GM21717 (cell line): ENCODE measurements at regions not wholly inside any gene's neighbourhood (a gene's known extent, or its start where the extent isn't known, plus 50 kb on each side); places are given as distances from the start of the nearest gene placed in this dataset.

Experiments
- ATAC-seq: cut with Tn5 transposase; IDR thresholded peaks from one replicate; pipeline ENCODE4 v1.9.1; 2021; ENCODE audit warnings: mild to moderate bottlenecking, moderate library complexity; ENCODE audit not compliant: unreplicated experiment

- ATAC-seq = no peak
Observed at GRCh38 chr6:169083508-169083874, 170.2 kb downstream of the THBS2 start.

DNA sequence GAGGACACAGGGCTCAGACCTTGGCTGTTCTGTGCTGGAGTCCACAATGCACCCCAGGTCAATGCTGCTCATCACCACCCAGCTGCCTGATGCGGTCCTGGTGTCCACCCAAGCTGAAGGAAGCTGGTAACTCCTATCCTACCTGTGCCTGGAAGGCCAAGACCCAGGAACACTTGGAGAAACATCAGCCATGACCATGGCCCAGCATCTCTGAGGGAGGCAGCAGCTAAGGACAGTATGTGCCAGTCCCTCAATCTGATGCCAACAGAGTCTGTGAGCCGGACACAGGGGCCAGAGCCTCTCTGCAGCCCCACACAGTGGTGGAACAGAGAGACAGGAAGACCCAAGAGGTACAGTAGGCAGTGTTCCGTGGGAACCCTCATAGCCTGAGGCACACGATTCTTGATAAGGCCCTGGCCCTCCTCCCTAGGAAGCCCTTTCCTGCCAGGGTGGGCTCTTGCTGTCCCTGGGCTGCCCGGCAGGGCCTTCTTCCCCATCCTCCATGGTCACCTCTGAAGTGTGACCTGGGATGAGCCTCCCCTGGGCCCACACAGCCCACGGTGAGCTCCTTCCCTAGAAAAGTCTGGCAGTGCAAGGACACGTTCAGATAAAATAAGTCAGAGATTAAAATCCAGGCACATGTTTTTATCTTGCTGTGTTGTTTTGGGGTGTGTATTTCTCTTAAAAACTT is 170.7 kb downstream of the THBS2 start:
- ATAC-seq = no peak

DNA sequence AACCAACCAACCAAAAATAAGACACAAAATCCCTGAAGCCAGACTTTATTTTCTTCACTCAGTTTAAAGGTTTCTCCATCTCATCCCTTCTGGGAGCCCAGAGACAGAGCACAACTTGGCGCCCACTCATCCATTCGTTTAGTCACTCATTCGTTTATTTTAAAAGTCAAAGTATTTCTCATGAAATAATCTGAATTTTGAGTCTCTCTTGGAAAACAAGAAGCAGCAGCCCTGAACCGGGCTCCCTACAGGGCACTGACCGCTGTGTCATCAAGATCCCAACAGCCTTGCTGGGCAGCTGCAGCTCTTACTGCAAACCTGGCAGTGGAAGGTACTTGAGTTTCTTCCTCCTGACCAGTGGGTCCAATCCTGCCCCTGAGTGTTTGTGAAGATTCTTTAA is 171.6 kb downstream of the THBS2 start:
- ATAC-seq = no peak

DNA sequence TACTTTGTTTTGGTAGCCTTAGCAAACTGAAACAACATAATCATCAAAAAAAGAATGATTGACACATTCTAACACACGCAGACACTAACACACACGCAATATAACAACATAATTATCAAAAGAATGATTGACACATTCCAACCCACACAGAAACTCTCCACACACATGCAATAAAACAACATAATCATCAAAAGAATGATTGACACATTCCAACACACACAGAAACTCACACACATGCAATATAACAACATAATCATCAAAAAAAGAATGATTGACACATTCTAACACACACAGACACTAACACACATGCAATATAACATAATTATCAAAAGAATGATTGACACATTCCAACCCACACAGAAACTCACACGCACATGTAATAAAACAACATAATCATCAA is 172.4 kb downstream of the THBS2 start:
- no peak for ATAC-seq

DNA sequence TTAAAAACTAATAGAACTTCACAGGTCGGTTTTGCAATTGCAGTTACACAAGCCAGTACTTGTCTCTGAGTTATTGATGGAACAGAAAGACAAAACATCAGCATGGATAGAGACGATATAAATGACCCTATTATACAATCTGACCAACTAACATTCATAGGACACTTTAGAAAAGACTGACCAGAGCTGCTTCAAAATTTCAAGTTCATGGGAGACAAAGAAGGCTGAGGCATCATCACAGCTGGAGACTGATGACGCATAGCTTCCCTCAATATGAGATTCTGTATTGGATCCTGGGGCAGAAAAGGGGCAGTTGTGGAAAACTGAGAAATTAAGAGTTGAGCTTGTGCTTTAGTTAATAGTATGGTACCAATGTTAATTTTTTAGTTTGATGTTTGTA is 174.0 kb downstream of the THBS2 start:
- ATAC-seq = no peak

DNA sequence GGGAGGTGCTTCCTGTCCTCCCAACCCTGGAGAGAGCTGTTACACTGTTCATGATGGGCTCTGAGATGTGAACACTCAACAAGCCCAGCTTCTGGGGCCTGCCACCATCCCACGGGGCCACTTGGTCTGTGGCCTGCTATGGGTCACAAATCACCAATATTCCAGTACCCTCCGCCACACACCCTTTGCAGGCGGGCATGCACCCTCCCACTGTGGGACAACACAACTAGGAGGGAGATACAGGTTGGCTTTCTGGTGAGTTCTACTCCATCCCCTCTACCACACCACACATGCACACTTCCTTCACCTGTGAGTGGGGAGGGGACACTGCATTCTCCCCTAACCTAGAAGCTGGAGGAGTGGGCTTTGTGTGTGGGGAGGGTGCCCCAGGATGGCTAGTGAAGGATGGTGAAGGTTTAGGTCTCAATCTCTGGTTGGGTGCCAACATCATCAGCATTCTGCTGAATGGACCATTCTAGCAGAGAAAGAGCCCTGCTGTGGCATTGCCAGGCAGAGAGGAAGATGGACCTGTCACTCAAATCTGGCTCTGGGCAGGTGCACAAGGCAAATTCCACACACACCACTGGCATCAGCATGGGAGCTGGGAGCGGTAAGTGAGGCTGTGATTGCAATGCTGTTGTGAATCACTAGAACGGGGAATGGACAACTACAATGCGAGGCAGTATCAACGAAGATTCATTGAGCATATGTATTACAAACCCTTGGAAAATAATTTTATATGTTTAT is 175.1 kb downstream of the THBS2 start:
- no peak for ATAC-seq

- ATAC-seq = no peak
Observed at GRCh38 chr6:169075915-169076654, 177.6 kb downstream of the THBS2 start.

DNA sequence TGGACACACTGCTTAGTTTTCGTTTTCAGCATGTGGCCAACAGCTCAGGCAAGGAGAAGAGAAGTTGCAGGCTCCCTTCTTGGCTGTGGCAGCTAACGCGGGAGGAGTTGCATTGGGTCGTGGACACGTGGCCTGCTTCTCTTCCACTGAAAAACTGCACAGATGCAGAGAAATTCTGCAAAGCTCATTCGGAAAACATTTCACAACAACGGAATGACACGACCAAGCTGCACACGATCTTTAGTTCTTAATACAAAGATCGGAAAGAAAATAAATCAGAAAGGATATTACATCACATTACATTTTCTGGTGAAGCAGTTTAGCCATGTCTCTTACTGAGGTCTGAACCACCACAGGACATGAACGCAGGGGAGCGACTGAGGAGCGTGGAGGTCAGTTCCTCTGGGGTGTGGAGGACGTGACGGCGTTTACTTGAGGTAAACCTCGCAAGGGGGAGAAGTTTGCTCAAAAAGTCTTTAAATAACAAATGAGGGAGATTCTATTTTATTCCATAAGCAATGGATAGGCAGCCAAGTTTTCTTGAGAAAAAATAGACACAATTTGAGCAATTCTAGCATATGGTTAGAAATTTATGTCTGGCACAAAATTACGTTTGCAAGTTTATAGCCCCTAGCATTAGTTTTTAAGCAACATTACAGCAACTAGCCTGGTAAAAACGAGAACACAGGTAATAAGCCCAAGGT is 178.3 kb downstream of the THBS2 start:
- ATAC-seq = no peak

DNA sequence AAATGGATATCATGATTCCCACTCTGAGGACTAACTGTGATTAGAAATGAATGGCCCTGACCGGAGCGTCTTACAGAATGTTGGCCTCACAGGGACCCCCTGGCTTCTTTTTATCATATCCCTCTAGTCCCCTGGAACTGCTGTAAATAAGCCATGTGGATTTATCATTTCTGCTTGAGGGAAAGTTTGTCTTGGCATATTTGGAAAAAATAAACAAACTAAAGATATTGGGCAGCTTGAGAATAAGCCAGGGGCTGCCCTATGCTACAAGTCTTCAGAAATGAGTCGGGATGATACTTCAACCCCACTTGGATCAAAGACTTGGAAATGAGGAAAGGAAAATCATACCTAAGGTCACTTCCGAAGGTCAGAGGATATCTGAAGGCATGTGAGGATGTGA is 179.1 kb downstream of the THBS2 start:
- no peak for ATAC-seq

GRCh38 chr6:169073311-169073710 is 180.3 kb downstream of the THBS2 start:
- no peak for ATAC-seq

DNA sequence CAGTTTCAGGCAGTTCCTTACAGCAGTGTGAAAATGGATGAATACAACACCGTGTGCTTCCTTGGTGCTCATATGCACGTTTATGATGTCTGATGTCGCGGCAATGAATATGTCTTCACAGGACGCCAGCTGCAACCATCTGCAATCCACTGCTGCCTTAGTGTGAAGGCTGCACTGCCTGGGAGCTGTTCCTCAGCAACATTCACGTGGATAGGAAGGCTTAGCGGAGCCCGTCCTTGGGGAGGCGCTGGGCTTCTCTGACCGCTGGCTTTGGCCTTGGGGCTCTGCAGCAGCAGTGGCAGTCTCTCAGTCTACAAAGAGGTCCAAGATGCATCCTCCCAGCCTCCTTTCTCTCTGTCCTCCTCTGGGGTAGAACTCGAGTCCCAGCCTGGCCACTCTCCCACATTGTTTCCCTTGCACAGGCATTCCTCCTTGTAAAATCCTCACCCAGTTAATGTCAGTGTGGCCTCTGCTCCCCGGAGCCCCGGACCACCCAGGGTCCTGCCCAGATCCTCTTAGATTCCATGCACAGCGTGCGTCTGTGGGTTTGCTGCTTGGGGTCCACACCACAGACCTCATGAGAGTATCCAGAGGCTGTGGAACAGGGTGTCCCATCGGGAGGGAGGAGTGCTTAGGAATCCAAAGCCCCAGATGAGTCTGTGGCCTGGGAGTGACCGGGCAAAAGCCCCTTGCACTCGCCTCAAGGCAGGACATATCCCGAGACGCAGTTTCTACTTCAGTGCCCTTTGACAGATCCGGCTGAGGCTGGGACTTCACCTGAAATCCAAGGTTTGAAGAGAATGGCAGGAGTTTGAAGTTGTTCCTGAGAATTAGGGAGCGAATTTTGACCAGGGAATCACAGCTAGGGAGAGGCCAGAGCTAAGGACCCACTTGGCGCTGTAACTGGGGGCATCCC is 181.3 kb downstream of the THBS2 start:
- no peak for ATAC-seq

DNA sequence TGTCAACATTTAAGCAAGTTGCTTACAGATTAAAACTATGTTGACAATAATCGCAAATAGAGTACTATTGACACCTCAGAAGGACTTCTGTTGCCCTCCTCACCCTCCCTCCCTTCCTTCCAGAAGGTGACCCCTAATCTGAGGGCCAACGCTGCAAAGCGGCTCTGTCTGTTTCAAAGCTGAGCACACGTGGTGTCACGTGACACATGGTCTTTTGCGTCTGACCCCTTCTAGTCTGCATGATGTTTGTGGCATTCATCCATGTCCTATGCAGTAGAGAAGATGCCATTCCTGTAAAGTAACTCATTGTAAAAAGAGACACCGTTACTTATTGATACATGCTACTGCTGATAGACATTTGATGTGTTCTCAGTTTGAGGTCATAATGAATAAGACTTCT is 182.3 kb downstream of the THBS2 start:
- ATAC-seq = no peak

DNA sequence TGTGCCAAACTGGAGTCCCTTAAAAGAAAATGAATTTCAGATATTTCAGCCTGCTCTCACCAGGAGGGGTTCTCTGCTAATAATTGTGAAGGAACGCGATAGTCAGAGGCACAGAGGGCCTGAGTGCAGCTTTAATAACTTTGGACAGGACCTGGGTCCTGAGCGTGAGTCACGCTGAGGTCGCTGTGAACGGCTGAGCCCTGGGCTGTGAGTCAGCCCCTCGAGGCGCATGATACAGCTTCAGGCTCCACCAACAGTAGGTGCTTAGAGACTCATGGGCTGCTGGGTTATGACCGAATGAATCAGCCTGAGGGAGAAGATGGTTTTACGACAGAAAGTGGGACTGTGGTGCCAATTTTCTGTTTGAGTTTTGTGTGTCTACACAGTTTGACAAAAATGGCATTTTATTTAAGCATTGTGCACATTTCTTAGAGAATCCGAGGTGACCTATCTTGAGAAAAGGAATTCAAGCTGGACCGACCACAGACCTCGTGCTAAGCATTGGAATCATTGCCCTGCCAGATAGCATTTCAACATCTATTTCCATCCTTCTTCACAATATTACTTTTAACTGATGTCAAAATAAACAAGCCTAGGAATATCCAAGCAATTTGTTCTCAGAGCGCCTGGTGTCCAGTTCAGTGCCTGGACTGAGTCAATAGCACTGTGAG is 183.0 kb downstream of the THBS2 start:
- ATAC-seq = no peak

DNA sequence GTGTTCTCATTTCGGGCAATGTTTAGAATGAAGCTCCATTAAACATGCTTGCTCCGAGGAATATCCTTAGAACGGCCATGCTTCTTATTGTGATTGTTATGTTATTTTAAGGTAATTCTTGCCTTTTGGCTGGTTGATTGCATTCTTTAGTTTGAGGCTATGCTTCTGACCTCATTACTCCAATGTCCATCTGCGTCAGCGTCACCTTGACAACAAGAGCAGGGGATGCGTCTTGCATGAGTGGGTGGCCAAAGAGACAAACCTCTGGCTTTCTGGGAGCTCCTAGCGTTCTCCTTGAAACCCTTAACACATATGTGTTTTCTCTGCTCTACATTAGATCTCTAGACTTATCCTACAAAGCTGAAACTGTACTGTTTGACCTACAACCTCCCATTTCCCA is 184.3 kb downstream of the THBS2 start:
- ATAC-seq = no peak

DNA sequence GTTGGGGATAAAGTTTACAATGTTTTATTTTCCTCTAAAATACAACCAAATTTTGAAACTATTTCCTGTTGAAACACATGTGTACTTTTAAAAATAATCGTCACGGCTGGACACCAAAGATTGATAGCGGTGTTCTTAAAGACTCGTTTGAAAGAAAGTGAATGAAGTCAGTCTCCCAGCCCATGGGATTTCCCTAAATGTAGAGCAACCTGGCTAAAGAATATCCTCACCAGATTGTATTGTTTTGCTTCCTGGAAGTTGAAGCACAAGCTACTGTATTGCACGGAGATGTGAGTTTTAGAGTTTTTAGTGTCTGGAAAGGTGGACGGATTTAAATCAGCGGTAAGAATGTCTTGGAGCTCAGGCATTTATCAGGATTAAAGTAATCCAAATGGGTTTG is 189.5 kb downstream of the THBS2 start:
- no peak for ATAC-seq

DNA sequence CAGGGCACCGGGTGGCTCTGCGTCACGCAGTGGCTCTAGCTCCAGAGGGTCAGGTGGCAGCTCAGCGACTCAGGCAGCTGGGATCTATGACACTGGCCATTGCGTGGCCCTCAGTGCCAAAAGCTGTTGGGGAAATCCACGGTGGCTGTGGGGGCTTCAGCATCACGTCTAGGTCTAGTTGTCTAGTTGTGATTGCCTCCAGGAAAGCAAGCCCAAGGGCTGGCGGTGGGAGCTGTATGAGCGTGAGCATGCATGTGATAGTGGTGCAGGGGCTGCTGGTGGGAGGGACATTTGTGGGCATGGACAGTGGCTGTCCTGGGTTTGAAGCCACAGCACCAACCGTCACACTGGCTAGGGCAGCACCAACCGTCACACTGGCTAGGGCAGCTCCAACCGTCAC is 191.4 kb downstream of the THBS2 start:
- no peak for ATAC-seq

DNA sequence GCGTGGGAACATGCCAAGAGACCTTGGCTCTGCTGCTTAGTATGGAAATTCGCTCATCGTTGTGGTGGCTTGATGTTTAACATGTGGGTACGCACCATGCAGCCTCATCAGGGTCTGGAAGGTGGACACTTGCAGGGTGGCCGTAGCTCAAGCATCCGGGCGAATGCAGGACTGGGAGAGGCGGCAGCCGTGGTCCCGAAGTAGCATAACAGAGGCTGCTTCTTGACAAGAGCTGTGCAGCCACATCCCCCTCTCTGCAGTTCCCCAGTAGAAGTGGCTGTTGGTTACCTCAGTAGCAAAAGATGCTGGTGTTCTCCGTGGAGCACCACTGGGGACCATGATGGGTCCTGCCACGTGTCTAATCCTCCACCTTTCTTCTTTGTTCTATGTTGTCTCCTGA is 195.0 kb downstream of the THBS2 start:
- ATAC-seq = no peak

DNA sequence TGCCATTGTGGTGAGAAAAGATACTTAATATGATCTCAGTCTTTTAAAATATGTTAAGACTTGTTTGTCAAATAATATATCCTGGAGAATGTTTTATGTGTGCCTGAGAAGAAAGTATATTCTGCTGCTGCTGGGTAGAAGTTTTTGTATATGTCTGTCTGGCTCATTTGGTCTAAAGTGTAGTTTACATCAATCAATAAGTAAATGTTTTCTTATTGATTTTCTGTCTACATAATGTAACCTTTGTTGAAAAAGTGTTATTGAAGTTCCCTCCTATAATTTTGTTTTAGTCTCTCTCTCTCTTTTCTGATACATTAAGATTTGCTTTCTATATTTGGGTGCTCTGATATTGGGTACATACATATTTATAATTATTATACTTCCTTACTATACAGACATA is 201.2 kb downstream of the THBS2 start:
- ATAC-seq = no peak

- no peak for ATAC-seq
Observed at GRCh38 chr6:169051371-169051770, 202.3 kb downstream of the THBS2 start.

- ATAC-seq = no peak
Observed at GRCh38 chr6:169048865-169049205, 204.8 kb downstream of the THBS2 start.
